ENCODE measurements at regions not wholly inside any gene's neighbourhood (a gene's known extent, or its start where the extent isn't known, plus 50 kb on each side); places are given as distances from the start of the nearest gene placed in this dataset.

DNA sequence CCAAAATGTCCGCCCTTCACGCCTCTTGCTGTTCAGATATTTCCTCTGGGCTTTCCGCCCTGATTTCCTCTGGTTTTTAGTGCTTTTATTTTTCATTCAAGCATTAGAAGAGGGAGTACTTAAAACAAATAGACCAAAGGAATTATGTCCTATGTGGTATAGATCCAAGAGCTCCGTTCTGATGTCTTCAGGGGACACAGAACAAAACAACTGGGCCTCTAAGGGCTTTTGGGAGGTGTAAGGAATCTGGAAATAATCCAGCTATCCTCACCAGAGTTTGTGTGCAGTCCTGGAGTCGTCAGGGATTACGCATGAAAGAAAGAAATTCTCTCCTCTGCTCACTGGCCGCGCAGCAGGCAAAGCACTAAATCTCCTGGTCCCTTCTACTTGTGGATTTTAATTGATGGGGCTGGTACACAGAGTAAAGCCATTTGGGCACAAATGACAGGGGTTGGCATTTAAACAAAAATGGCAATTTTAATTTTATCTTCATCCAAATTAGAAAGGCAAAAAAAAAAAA is 999.2 kb downstream of the ADGRL3 start:
- WGBS, 2 experiments (ENCODE audit: extremely low coverage in 2 of 2, insufficient read length in 1 of 2): no CpG with 5 or more reads among the region's 8 CpGs
- Histone ChIP-seq H2BK15ac (ENCODE audit: low read depth, low read length) (no peak overlapping the region), H3K9me3 (ENCODE audit: control insufficient read depth, insufficient read depth, low read length) (no peaks in the 10 kb centered on the region; the same call in none of the 2 replicates), H3K4me1 (ENCODE audit: control insufficient read depth, insufficient read depth, low read length) (no peaks in the 10 kb centered on the region), H3K9ac (ENCODE audit: low read depth, low read length) (no peak overlapping the region), H3K36me3 (ENCODE audit: control insufficient read depth, insufficient read depth, low read length) (no peaks in the 10 kb centered on the region), H3K4ac (ENCODE audit: low read depth, low read length) (no peak overlapping the region), H2BK20ac (ENCODE audit: low read depth, low read length) (no peak overlapping the region), H3K27ac (ENCODE audit: insufficient read depth, low read length) (no peak overlapping the region), H3K4me3 (ENCODE audit: insufficient read depth, low read depth, low read length) (no peak overlapping the region), H3K23ac (ENCODE audit: low read depth, low read length) (no peak overlapping the region), H2BK5ac (ENCODE audit: low read depth, low read length, poor library complexity, severe bottlenecking) (no peak overlapping the region), H2AFZ (replicated peaks; ENCODE audit: low read length, poor library complexity) (no peak overlapping the region), H3K79me1 (ENCODE audit: low read depth in 1 of 2, low read length in 2 of 2) (no peaks in the 10 kb centered on the region), H3K4me2 (ENCODE audit: low read depth, low read length) (no peak overlapping the region), H4K5ac (ENCODE audit: low read depth, low read length) (no peak overlapping the region), H2AK9ac (replicated peaks; ENCODE audit: low read depth, low read length, poor library complexity) (no peak overlapping the region), H4K20me1 (ENCODE audit: insufficient read depth, low read length) (no peaks in the 10 kb centered on the region), H3K18ac (ENCODE audit: low read depth, low read length) (no peak overlapping the region), H3K14ac (replicated peaks; ENCODE audit: low read depth, low read length) (no peak overlapping the region), H3K9me1 (ENCODE audit: insufficient read depth, low read length) (no peaks in the 10 kb centered on the region), H3K27me3 (ENCODE audit: control insufficient read depth, insufficient read depth, low read length) (no peaks in the 10 kb centered on the region), H2BK120ac (ENCODE audit: low read depth, low read length) (no peak overlapping the region), H2AK5ac (ENCODE audit: low read depth, low read length) (no peak overlapping the region), H4K8ac (ENCODE audit: low read depth in 2 of 2, low read length in 2 of 2) (no peak overlapping the region), H3K56ac (ENCODE audit: extremely low read depth, insufficient read depth, low read length) (no peak overlapping the region), H4K91ac (ENCODE audit: insufficient read depth, low read depth, low read length) (no peak overlapping the region)
- no TSS peak for BruUV-seq (replicated peaks)
- TF ChIP-seq MAFK (IDR thresholded peaks at IDR 0.05; ENCODE audit: low read depth, low read length): no peak
- TF ChIP-seq, protein P1, sequence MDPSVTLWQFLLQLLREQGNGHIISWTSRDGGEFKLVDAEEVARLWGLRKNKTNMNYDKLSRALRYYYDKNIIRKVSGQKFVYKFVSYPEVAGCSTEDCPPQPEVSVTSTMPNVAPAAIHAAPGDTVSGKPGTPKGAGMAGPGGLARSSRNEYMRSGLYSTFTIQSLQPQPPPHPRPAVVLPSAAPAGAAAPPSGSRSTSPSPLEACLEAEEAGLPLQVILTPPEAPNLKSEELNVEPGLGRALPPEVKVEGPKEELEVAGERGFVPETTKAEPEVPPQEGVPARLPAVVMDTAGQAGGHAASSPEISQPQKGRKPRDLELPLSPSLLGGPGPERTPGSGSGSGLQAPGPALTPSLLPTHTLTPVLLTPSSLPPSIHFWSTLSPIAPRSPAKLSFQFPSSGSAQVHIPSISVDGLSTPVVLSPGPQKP (IDR thresholded peaks at IDR 0.05; ENCODE audit: borderline replicate concordance, low read depth, low read length): no peak
- TF ChIP-seq, protein P2, sequence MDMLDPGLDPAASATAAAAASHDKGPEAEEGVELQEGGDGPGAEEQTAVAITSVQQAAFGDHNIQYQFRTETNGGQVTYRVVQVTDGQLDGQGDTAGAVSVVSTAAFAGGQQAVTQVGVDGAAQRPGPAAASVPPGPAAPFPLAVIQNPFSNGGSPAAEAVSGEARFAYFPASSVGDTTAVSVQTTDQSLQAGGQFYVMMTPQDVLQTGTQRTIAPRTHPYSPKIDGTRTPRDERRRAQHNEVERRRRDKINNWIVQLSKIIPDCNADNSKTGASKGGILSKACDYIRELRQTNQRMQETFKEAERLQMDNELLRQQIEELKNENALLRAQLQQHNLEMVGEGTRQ (IDR thresholded peaks at IDR 0.05; ENCODE audit: low read depth, low read length): no peak
- TF ChIP-seq RFX5 (IDR thresholded peaks at IDR 0.05; ENCODE audit: low read depth, low read length): no peak
- TF ChIP-seq, protein P3, sequence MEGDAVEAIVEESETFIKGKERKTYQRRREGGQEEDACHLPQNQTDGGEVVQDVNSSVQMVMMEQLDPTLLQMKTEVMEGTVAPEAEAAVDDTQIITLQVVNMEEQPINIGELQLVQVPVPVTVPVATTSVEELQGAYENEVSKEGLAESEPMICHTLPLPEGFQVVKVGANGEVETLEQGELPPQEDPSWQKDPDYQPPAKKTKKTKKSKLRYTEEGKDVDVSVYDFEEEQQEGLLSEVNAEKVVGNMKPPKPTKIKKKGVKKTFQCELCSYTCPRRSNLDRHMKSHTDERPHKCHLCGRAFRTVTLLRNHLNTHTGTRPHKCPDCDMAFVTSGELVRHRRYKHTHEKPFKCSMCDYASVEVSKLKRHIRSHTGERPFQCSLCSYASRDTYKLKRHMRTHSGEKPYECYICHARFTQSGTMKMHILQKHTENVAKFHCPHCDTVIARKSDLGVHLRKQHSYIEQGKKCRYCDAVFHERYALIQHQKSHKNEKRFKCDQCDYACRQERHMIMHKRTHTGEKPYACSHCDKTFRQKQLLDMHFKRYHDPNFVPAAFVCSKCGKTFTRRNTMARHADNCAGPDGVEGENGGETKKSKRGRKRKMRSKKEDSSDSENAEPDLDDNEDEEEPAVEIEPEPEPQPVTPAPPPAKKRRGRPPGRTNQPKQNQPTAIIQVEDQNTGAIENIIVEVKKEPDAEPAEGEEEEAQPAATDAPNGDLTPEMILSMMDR (conservative IDR thresholded peaks at IDR 0.05; ENCODE audit: low read depth, low read length): no peak
- no peak for TF ChIP-seq MXI1 (IDR thresholded peaks at IDR 0.05; ENCODE audit: borderline replicate concordance, low read depth, low read length)
- no peak for TF ChIP-seq RCOR1 (IDR thresholded peaks at IDR 0.05; ENCODE audit: insufficient replicate concordance, low read length)
- TF ChIP-seq CEBPB (IDR thresholded peaks at IDR 0.05; ENCODE audit: low read depth, low read length): no peak
- TF ChIP-seq NFE2L2 (IDR thresholded peaks at IDR 0.05; ENCODE audit: low read depth, low read length): no peak
- no peak for TF ChIP-seq MAZ (IDR thresholded peaks at IDR 0.05; ENCODE audit: borderline replicate concordance, low read depth, low read length)
- no peak for TF ChIP-seq SMC3 (IDR thresholded peaks at IDR 0.05; ENCODE audit: low read depth, low read length)
- TF ChIP-seq CHD1 (IDR thresholded peaks at IDR 0.05; ENCODE audit: low read depth, low read length): no peak
- TF ChIP-seq FOS (IDR thresholded peaks at IDR 0.05; ENCODE audit: low read depth, low read length): no peak
- TF ChIP-seq POLR2A (IDR thresholded peaks at IDR 0.05; ENCODE audit: low read depth, low read length): no peak
- TF ChIP-seq BHLHE40 (IDR thresholded peaks at IDR 0.05; ENCODE audit: low read depth, low read length): no peak
- ATAC-seq (ENCODE audit: low read depth) (no peak), DNase-seq (no peak)
- in situ Hi-C loops (cut with MboI; ENCODE audit: low sequenced_read_pairs) (no loop called here), intact Hi-C loops (cut with micrococcal nuclease) (no loop called here), dilution Hi-C loops (cut with HindIII; ENCODE audit: low sequenced_read_pairs, unreplicated experiment) (no loop called here)
- ChIA-PET POLR2A (ENCODE audit: unreplicated experiment) (no interaction called here), CTCF (no interaction called here)

Data from IMR-90 (cell line).